MM.1S (cell line): ENCODE measurements at regions not wholly inside any gene's neighbourhood (a gene's known extent, or its start where the extent isn't known, plus 50 kb on each side); places are given as distances from the start of the nearest gene placed in this dataset.

Experiments
- DNase-seq: peaks from one replicate; pipeline ENCODE4 v3.0.0-alpha.2; 2015
- H2AFZ ChIP-seq: fragments of 300-600 bp; sonication (generic); 2 replicates; pipeline ENCODE4 v1.6.0; 2016; ENCODE audit warnings: antibody characterized with exemption, low read length
- H3F3A ChIP-seq: fragments of 300-600 bp; sonication (generic); 2 replicates; pipeline ENCODE4 v1.6.1; 2016; ENCODE audit warnings: mild to moderate bottlenecking, antibody characterized with exemption, low read length, moderate library complexity, mixed read lengths; ENCODE audit not compliant: insufficient read depth
- H3K27ac ChIP-seq: fragments of 300-600 bp; sonication (generic); 2 replicates; pipeline ENCODE4 v1.5.1; 2016; ENCODE audit warnings: mild to moderate bottlenecking, low read length
- H3K27me3 ChIP-seq: fragments of 300-600 bp; sonication (generic); replicated peaks from 2 replicates; pipeline ENCODE4 v1.6.0; 2016; ENCODE audit warnings: low read length; ENCODE audit not compliant: insufficient read depth
- H3K36me3 ChIP-seq: fragments of 300-600 bp; sonication (generic); replicated peaks from 2 replicates; pipeline ENCODE4 v1.6.1; 2016; ENCODE audit warnings: mild to moderate bottlenecking, low read length, mixed read lengths; ENCODE audit not compliant: insufficient read depth
- H3K4me1 ChIP-seq: fragments of 300-600 bp; sonication (generic); 2 replicates; pipeline ENCODE4 v1.6.1; 2016; ENCODE audit warnings: low read length, mixed read lengths
- H3K4me2 ChIP-seq: fragments of 300-600 bp; sonication (generic); 2 replicates; pipeline ENCODE4 v1.6.0; 2016; ENCODE audit warnings: low read depth, low read length
- H3K4me3 ChIP-seq: fragments of 300-600 bp; sonication (generic); 2 replicates; pipeline ENCODE4 v1.5.1; 2016; ENCODE audit warnings: low read length, mixed read lengths
- H3K79me2 ChIP-seq: fragments of 300-600 bp; sonication (generic); 2 replicates; pipeline ENCODE4 v1.6.1; 2016; ENCODE audit warnings: mixed run types, low read length, mixed read lengths
- H3K9ac ChIP-seq: fragments of 300-600 bp; sonication (generic); 2 replicates; pipeline ENCODE4 v1.6.1; 2016; ENCODE audit warnings: low read length, mixed read lengths
- H3K9me2 ChIP-seq: fragments of 300-600 bp; sonication (generic); replicated peaks from 2 replicates; pipeline ENCODE4 v1.6.1; 2016; ENCODE audit warnings: mild to moderate bottlenecking, low read length, mixed read lengths; ENCODE audit not compliant: insufficient read depth
- H3K9me3 ChIP-seq: fragments of 300-600 bp; sonication (generic); replicated peaks from 2 replicates; pipeline ENCODE4 v1.6.1; 2016; ENCODE audit warnings: mild to moderate bottlenecking, low read length, mixed read lengths; ENCODE audit not compliant: insufficient read depth
- H4K20me1 ChIP-seq: fragments of 300-600 bp; sonication (generic); 2 replicates; pipeline ENCODE4 v1.6.1; 2016; ENCODE audit warnings: mild to moderate bottlenecking, low read length, moderate library complexity, mixed read lengths; ENCODE audit not compliant: insufficient read depth
- EZH2 ChIP-seq: fragments of 300-600 bp; sonication (generic); optimal IDR thresholded peaks from 2 replicates; pipeline ENCODE3; 2017; ENCODE audit warnings: low read depth, mild to moderate bottlenecking, antibody characterized with exemption, low read length, mixed read lengths
- EZH2phosphoT487 ChIP-seq: fragments of 300-600 bp; sonication (generic); IDR thresholded peaks from 2 replicates; pipeline ENCODE4 v1.6.1; 2018; ENCODE audit warnings: antibody characterized with exemption, low read length
- TF ChIP-seq, protein P1 (sequence below): fragments of 300-600 bp; sonication (generic); IDR thresholded peaks from 2 replicates; pipeline ENCODE4 v1.5.1; 2016; ENCODE audit warnings: antibody characterized with exemption, low read length, mixed read lengths

DNA sequence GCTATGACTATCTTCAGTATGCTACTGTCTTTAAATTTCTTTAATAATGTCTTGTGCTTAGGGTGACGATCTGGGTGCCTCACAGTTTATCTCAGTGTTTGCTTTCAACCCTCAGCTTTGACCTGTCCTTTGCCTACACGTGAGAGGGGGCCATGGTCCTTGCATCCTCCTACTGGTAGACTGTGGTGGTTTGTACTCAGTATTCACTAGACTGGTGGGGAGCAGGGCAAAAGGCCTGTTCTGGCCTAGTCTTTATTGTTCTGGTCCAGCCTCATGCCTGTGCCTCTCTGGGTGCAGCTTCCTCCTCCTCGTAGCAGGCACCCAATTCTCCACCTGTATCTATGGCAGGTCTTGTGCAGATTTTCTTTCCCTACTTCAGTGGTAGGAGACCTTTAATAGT is 354.9 kb downstream of the CD109 start:
- Histone ChIP-seq H3K4me1 (no peaks in the 10 kb centered on the region), H3K9me3 (no peaks in the 10 kb centered on the region), H3K36me3 (no peaks in the 10 kb centered on the region), H2AFZ (no peak overlapping the region), H3K4me3 (no peak overlapping the region), H3K27me3 (no peaks in the 10 kb centered on the region), H3K4me2 (no peak overlapping the region), H3K27ac (no peak overlapping the region), H4K20me1 (no peaks in the 10 kb centered on the region), H3K9ac (no peak overlapping the region), H3F3A (no peaks in the 10 kb centered on the region), H3K79me2 (no peaks in the 10 kb centered on the region), H3K9me2 (no peaks in the 10 kb centered on the region)
- TF ChIP-seq EZH2phosphoT487 (no peak), EZH2 (no peak)
- TF ChIP-seq, protein P1, sequence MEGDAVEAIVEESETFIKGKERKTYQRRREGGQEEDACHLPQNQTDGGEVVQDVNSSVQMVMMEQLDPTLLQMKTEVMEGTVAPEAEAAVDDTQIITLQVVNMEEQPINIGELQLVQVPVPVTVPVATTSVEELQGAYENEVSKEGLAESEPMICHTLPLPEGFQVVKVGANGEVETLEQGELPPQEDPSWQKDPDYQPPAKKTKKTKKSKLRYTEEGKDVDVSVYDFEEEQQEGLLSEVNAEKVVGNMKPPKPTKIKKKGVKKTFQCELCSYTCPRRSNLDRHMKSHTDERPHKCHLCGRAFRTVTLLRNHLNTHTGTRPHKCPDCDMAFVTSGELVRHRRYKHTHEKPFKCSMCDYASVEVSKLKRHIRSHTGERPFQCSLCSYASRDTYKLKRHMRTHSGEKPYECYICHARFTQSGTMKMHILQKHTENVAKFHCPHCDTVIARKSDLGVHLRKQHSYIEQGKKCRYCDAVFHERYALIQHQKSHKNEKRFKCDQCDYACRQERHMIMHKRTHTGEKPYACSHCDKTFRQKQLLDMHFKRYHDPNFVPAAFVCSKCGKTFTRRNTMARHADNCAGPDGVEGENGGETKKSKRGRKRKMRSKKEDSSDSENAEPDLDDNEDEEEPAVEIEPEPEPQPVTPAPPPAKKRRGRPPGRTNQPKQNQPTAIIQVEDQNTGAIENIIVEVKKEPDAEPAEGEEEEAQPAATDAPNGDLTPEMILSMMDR, result no peak
- DNase-seq, result no peak

- DNase-seq, result no peak
- Histone ChIP-seq H3K4me2 (no peak overlapping the region), H3F3A (no peaks in the 10 kb centered on the region), H4K20me1 (no peaks in the 10 kb centered on the region), H3K4me1 (no peaks in the 10 kb centered on the region), H3K79me2 (no peaks in the 10 kb centered on the region), H3K27me3 (no peaks in the 10 kb centered on the region), H3K27ac (no peak overlapping the region), H3K9ac (no peak overlapping the region), H3K4me3 (no peak overlapping the region), H3K9me2 (no peaks in the 10 kb centered on the region), H3K9me3 (no peaks in the 10 kb centered on the region), H2AFZ (no peak overlapping the region), H3K36me3 (no peaks in the 10 kb centered on the region)
- no peak for TF ChIP-seq EZH2
- TF ChIP-seq, protein P1, result no peak
- TF ChIP-seq EZH2phosphoT487, result no peak
Measured at GRCh38 chr6:74048387-74048786, 352.4 kb downstream of the CD109 start.

- Histone ChIP-seq H3K36me3 (no peaks in the 10 kb centered on the region), H3K27ac (no peak overlapping the region), H3K4me3 (no peak overlapping the region), H3K9me3 (no peaks in the 10 kb centered on the region), H3K9ac (no peak overlapping the region), H2AFZ (no peak overlapping the region), H3K4me2 (no peak overlapping the region), H3K27me3 (no peaks in the 10 kb centered on the region), H3K9me2 (no peaks in the 10 kb centered on the region), H3K79me2 (no peaks in the 10 kb centered on the region), H3K4me1 (no peaks in the 10 kb centered on the region), H4K20me1 (no peaks in the 10 kb centered on the region), H3F3A (no peaks in the 10 kb centered on the region)
- no peak for DNase-seq
- TF ChIP-seq, protein P1, result no peak
- TF ChIP-seq EZH2phosphoT487 (no peak), EZH2 (no peak)
Measured at GRCh38 chr6:74044417-74045096, 348.6 kb downstream of the CD109 start.
